SK-N-SH treated with all-trans-retinoic acid at 6 μM for 48 hours (cell line): ENCODE measurements at regions not wholly inside any gene's neighbourhood (a gene's known extent, or its start where the extent isn't known, plus 50 kb on each side); places are given as distances from the start of the nearest gene placed in this dataset.

Experiments
- ATAC-seq: fragments of 200-7000 bp; cut with Tn5 transposase; 3 replicates; pipeline ENCODE4 v1.9.1; 2020; ENCODE audit warnings: mild to moderate bottlenecking, moderate library complexity
- ARNTL ChIP-seq: fragments of 450-650 bp; formaldehyde crosslinking; IDR thresholded peaks from 2 replicates; pipeline ENCODE4 v1.5.0; 2020; ENCODE audit warnings: low read depth, mild to moderate bottlenecking, moderate library complexity, borderline replicate concordance
- CSDC2 ChIP-seq: fragments of 250-450 bp; sonication (Bioruptor Pico); IDR thresholded peaks from 2 replicates; pipeline ENCODE4 v1.5.0; 2020; ENCODE audit warnings: mild to moderate bottlenecking, moderate library complexity
- CSRNP3 ChIP-seq: fragments of 250-450 bp; sonication (Bioruptor Pico); IDR thresholded peaks from 2 replicates; pipeline ENCODE4 v1.5.1; 2021; ENCODE audit warnings: mild to moderate bottlenecking, moderate library complexity
- ESRRG ChIP-seq: fragments of 250-450 bp; sonication (Bioruptor Pico); IDR thresholded peaks from 2 replicates; pipeline ENCODE4 v1.6.1; 2021; ENCODE audit warnings: mild to moderate bottlenecking
- GLIS3 ChIP-seq: fragments of 250-450 bp; sonication (Bioruptor Pico); IDR thresholded peaks from 2 replicates; pipeline ENCODE4 v1.5.0; 2020; ENCODE audit warnings: mild to moderate bottlenecking, moderate library complexity
- ISL1 ChIP-seq: fragments of 250-450 bp; sonication (Bioruptor Pico); IDR thresholded peaks from 2 replicates; pipeline ENCODE4 v2.1.2; 2022; ENCODE audit warnings: mild to moderate bottlenecking, moderate library complexity
- OSR1 ChIP-seq: fragments of 250-450 bp; sonication (Bioruptor Pico); IDR thresholded peaks from 2 replicates; pipeline ENCODE4 v1.8.0; 2022; ENCODE audit warnings: moderate library complexity, mild to moderate bottlenecking, inconsistent platforms
- POU6F1 ChIP-seq: fragments of 250-450 bp; sonication (Bioruptor Pico); IDR thresholded peaks from 2 replicates; pipeline ENCODE4 v1.8.0; 2021; ENCODE audit warnings: low read depth, mild to moderate bottlenecking, moderate library complexity, borderline replicate concordance
- PPARA ChIP-seq: fragments of 250-450 bp; sonication (Bioruptor Pico); IDR thresholded peaks from 2 replicates; pipeline ENCODE4 v1.5.0; 2020; ENCODE audit warnings: mild to moderate bottlenecking, borderline replicate concordance
- RARB ChIP-seq: fragments of 250-450 bp; sonication (Bioruptor Pico); IDR thresholded peaks from 2 replicates; pipeline ENCODE4 v1.8.0; 2021; ENCODE audit warnings: mild to moderate bottlenecking, moderate library complexity
- SNAI2 ChIP-seq: fragments of 250-450 bp; sonication (Bioruptor Pico); IDR thresholded peaks from 2 replicates; pipeline ENCODE4 v1.5.0; 2020; ENCODE audit warnings: mild to moderate bottlenecking, moderate library complexity
- TCF4 ChIP-seq: fragments of 250-450 bp; sonication (Bioruptor Pico); IDR thresholded peaks from 2 replicates; pipeline ENCODE4 v1.8.0; 2021; ENCODE audit warnings: mild to moderate bottlenecking, moderate library complexity, borderline replicate concordance
- TOX ChIP-seq: fragments of 250-450 bp; sonication (Bioruptor Pico); IDR thresholded peaks from 2 replicates; pipeline ENCODE4 v1.8.0; 2021; ENCODE audit warnings: mild to moderate bottlenecking, moderate library complexity, borderline replicate concordance
- TSHZ2 ChIP-seq: fragments of 250-450 bp; sonication (Bioruptor Pico); IDR thresholded peaks from 2 replicates; pipeline ENCODE4 v1.5.0; 2020; ENCODE audit warnings: mild to moderate bottlenecking, moderate library complexity
- ZC3H10 ChIP-seq: fragments of 250-450 bp; sonication (Bioruptor Pico); IDR thresholded peaks from 2 replicates; pipeline ENCODE4 v1.5.1; 2021; ENCODE audit warnings: mild to moderate bottlenecking, moderate library complexity
- ZFP3 ChIP-seq: fragments of 250-450 bp; sonication (Bioruptor Pico); IDR thresholded peaks from 2 replicates; pipeline ENCODE4 v1.5.0; 2020; ENCODE audit warnings: mild to moderate bottlenecking, moderate library complexity
- ZFP30 ChIP-seq: fragments of 450-650 bp; formaldehyde crosslinking; IDR thresholded peaks from 2 replicates; pipeline ENCODE4 v1.5.0; 2022; ENCODE audit warnings: mild to moderate bottlenecking, moderate library complexity
- ZNF565 ChIP-seq: fragments of 450-650 bp; formaldehyde crosslinking; conservative IDR thresholded peaks from 2 replicates; pipeline ENCODE4 v1.5.0; 2020; ENCODE audit warnings: low read depth, mild to moderate bottlenecking, moderate library complexity
- ZNF70 ChIP-seq: fragments of 450-650 bp; formaldehyde crosslinking; IDR thresholded peaks from 2 replicates; pipeline ENCODE4 v1.5.0; 2020; ENCODE audit warnings: mild to moderate bottlenecking, moderate library complexity
- TF ChIP-seq, protein P1 (sequence below): fragments of 250-450 bp; sonication (Bioruptor Pico); IDR thresholded peaks from 2 replicates; pipeline ENCODE4 v1.5.1; 2020; ENCODE audit warnings: low read depth, mild to moderate bottlenecking, moderate library complexity
- TF ChIP-seq, protein P2 (sequence below): fragments of 250-450 bp; sonication (Bioruptor Pico); IDR thresholded peaks from 2 replicates; pipeline ENCODE4 v1.8.0; 2020; ENCODE audit warnings: mild to moderate bottlenecking, moderate library complexity, borderline replicate concordance

DNA sequence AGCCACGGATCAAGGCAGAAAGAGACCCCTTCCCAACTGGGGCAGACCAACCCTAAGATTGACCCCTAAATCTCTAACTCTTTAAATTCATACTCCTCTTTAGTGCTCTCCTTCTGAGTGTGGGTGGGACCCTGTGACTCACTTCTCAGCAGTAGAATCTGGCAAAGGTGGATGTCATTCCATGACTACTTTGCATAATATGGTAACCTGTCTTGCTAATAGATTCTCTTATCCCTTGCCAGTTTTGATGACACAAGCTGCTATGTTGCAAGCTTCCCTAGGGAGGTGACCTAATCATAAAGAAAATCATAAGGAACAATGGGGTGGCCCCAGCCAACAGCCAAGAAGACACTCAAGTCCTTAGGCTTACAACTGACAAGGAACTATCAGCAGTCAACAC, 155.4 kb upstream of the VWC2 start:
- ATAC-seq, result no peak
- TF ChIP-seq RARB, result no peak
- no peak for TF ChIP-seq POU6F1
- no peak for TF ChIP-seq PPARA
- no peak for TF ChIP-seq ZNF565 (CRISPR knock-in tag)
- TF ChIP-seq OSR1 (CRISPR knock-in tag), result no peak
- no peak for TF ChIP-seq ZFP3 (CRISPR knock-in tag)
- no peak for TF ChIP-seq TSHZ2 (CRISPR knock-in tag)
- no peak for TF ChIP-seq ARNTL (CRISPR knock-in tag)

DNA sequence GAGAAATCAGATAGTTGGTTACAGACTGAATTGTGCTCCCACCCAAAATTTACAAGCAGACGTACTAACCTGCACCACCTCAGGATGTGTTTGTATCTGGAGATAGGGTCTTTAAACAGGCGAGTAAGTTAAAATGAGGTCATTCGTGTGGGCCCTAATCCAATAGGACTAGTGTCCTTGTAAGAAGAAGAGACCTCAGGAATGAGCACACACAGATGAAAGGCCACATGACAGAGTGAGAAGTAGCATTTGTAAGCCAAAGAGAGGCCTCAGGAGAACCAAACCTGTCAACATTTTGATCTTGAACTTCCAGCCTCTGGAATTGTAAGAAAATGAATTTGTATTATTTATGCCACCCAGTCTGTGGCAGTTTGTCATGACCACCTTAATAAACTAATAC, 149.5 kb upstream of the VWC2 start:
- TF ChIP-seq ZC3H10 (CRISPR knock-in tag) (no peak), TCF4 (CRISPR knock-in tag) (no peak), RARB (no peak), PPARA (no peak), TSHZ2 (CRISPR knock-in tag) (no peak), TOX (no peak), ZFP30 (CRISPR knock-in tag) (no peak), GLIS3 (CRISPR knock-in tag) (no peak), OSR1 (CRISPR knock-in tag) (no peak), SNAI2 (CRISPR knock-in tag) (no peak), CSRNP3 (CRISPR knock-in tag) (no peak), ESRRG (CRISPR knock-in tag) (no peak), ZNF70 (CRISPR knock-in tag) (no peak), CSDC2 (CRISPR knock-in tag) (no peak), ARNTL (CRISPR knock-in tag) (no peak), ISL1 (CRISPR knock-in tag) (no peak), POU6F1 (no peak)
- TF ChIP-seq, protein P1, sequence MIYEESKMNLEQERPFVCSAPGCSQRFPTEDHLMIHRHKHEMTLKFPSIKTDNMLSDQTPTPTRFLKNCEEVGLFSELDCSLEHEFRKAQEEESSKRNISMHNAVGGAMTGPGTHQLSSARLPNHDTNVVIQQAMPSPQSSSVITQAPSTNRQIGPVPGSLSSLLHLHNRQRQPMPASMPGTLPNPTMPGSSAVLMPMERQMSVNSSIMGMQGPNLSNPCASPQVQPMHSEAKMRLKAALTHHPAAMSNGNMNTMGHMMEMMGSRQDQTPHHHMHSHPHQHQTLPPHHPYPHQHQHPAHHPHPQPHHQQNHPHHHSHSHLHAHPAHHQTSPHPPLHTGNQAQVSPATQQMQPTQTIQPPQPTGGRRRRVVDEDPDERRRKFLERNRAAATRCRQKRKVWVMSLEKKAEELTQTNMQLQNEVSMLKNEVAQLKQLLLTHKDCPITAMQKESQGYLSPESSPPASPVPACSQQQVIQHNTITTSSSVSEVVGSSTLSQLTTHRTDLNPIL (CRISPR knock-in tag), result no peak
- TF ChIP-seq, protein P2, sequence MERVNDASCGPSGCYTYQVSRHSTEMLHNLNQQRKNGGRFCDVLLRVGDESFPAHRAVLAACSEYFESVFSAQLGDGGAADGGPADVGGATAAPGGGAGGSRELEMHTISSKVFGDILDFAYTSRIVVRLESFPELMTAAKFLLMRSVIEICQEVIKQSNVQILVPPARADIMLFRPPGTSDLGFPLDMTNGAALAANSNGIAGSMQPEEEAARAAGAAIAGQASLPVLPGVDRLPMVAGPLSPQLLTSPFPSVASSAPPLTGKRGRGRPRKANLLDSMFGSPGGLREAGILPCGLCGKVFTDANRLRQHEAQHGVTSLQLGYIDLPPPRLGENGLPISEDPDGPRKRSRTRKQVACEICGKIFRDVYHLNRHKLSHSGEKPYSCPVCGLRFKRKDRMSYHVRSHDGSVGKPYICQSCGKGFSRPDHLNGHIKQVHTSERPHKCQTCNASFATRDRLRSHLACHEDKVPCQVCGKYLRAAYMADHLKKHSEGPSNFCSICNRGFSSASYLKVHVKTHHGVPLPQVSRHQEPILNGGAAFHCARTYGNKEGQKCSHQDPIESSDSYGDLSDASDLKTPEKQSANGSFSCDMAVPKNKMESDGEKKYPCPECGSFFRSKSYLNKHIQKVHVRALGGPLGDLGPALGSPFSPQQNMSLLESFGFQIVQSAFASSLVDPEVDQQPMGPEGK, result no peak
- ATAC-seq, result no peak
